NCI-H2107 (cell line): ENCODE measurements at regions not wholly inside any gene's neighbourhood (a gene's known extent, or its start where the extent isn't known, plus 50 kb on each side); places are given as distances from the start of the nearest gene placed in this dataset.
"Not testable (repeated sequence)": the region's sequence is repeated elsewhere in the genome, so short reads cannot be mapped to it uniquely, and the experiment has no call there.

ENCODE experiments used
- DNase-seq: peaks from one replicate; lab custom pipeline; 2025; lab: John Stamatoyannopoulos, UW

DNA sequence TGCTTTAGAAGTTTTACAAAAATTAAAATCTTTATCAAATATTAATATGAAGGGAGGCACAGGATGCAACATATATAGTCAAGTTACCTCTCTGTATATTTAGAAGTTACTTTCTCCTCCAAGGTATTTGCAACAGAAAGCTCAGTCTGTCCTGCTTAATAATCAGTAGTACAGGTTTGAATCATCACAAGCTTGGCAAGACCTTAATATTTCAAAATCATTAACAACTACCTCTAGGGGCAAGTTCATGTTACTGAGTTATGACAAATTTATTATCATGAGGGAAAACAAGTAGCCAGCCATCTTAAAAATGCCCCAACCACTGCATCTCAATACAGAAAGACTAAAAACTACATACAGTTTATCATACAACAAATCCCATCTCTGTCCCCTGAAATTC, 116.0 kb downstream of the PMAIP1 start:
- not testable (repeated sequence) for DNase-seq

GRCh38 chr18:60013148-60013547, 113.4 kb downstream of the PMAIP1 start:
- not testable (repeated sequence) for DNase-seq

GRCh38 chr18:60010984-60011383, 111.2 kb downstream of the PMAIP1 start:
- no peak for DNase-seq

DNA sequence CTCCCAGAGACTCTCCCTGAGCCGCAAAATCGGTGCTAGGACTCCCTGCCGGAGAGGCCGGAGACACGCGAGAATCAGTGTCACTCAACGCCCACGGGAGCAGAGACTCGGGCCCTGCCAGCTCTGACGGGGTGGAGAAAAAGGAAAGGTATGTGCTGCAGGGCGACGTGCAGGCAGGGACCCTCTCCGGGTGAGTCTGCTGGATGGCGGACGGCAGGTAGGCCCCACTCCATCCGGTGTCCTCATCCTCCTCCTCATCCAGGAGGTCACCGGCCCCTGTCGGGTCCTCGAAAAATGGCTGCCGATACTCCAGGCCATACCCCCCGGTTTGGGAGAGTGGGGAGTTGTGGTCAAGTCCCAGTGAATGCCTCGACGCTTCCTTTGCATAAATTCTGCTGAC, 110.7 kb downstream of the PMAIP1 start:
- no peak for DNase-seq

DNA sequence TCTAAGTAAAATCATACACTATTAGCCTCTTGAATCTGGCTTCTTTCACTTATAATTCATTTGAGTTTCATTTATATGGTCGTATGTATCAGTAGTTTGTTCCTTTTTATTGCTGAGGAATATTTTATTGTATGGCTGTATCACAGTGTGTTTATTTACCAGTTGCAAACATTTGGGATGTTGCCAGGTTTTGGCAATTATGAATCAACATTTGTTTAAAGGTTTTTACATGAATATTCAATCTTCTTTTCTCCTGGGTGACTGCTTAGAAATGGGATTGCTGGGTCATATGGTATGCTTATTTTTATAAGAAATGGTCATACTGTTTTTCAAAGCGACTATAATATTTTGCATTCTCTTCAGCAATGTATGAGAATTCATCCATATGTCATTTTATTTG, 107.9 kb downstream of the PMAIP1 start:
- DNase-seq: no peak

- no peak for DNase-seq
Measured at GRCh38 chr18:60003610-60004185, 103.9 kb downstream of the PMAIP1 start.

GRCh38 chr18:59996370-59996966, 96.7 kb downstream of the PMAIP1 start:
- peak; percentile 39 for DNase-seq

GRCh38 chr18:59994357-59994756, 94.6 kb downstream of the PMAIP1 start:
- no peak for DNase-seq

DNA sequence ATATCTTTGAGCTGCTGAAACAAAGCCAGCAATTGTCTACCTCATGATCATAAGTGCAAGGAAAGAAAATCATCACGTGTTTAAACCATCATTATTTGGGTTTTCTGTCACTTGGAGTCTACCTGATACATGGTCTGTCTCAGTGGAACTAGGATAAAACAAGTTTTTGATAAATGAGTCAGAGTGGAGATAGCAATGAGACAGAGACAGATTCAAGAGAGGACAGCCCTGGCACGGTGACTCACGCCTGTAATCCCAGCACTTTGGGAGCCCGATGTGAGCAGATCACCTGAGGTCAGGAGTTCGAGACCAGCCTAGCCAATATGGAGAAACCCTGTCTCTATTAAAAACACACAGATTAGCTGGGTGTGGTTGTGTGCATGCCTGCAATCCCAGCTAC, 93.8 kb downstream of the PMAIP1 start:
- DNase-seq: no peak

- DNase-seq: no peak
Measured at GRCh38 chr18:59990121-59990823, 90.5 kb downstream of the PMAIP1 start.

- no peak for DNase-seq
Measured at GRCh38 chr18:59988098-59988706, 88.4 kb downstream of the PMAIP1 start.

DNA sequence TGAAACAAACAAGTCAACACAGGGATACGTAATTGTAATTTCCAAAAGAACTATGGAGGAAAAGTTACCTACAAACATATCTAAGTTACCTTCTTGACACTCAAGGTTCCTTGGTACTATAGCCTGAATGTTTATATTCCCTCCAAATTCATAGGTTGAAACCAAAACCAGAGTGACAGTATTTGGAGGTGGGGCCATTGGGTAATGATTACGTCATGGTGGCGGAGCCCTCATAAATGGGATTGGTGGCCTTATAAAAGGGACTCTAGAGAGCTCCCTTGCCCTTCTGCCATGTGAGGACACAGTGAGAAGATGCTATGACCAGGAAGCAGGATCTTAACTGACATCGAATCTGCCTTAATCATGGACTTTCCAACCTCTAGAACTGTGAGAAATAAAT, 87.3 kb downstream of the PMAIP1 start:
- DNase-seq: no peak

- DNase-seq: no peak
Measured at GRCh38 chr18:59986139-59986538, 86.3 kb downstream of the PMAIP1 start.

DNA sequence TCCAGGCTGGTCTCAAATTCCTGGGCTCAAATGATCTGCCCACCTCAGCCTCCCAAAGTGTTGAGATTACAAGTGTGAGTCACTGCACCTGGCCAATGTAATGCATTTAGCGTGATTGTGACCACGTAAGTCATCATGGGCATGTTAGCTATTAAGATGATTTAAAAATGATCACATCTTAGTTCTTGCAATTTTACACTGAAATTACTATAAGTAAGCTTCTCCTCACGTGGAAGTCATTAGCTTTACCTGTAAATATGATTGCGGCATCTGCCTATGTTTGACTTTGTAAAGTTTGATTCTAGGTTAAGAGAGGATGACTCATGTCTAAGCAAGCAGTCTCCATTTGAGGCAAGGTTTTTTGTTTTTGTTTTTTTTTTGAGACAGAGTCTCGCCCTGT, 85.5 kb downstream of the PMAIP1 start:
- no peak for DNase-seq

DNA sequence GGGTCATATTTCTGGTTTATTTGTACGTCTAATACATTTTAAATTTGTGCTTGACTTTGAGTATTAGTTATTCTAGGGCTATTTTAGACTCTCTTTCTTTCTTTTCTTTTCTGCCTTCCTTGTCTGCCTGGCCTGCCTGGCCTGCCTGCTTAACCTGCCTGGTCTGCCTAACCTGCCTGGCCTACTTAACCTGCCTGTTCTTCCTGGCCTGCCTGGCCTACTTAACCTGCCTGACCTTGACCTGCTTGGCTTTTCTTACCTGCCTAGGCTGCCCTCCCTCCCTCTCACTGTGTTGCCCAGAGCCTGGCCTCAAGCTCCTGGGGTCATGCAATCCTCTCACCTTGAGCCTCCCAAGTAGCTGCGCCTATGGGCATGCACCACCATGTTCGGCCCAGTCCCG, 83.7 kb downstream of the PMAIP1 start:
- DNase-seq: no peak

GRCh38 chr18:59980188-59980637, 80.4 kb downstream of the PMAIP1 start:
- no peak for DNase-seq

DNA sequence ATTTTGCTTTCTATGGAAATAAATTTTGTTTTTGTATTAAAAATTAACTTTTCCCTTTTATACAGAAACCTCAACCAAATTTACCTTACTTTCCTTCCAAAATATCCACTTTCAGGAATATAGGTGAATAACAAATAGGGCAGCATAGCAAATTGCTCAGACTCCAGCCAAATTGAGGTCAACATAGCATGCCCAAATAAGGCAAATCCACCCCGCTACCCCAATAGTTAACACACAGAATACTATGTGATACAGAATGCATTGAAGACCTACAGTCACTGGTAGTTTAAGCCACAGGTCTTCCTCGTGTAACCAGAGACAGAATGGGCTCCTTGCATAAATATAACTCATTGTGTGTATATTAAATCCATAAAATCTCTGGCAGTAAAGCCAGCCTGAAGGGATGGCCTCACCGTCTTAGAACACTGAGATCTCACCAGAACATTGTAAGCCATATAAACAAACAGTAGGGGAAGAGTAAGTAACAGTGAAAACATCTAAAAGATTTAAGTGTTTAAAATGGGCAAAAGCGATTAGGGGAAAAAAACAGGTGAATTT, 72.2 kb downstream of the PMAIP1 start:
- DNase-seq: no peak

DNA sequence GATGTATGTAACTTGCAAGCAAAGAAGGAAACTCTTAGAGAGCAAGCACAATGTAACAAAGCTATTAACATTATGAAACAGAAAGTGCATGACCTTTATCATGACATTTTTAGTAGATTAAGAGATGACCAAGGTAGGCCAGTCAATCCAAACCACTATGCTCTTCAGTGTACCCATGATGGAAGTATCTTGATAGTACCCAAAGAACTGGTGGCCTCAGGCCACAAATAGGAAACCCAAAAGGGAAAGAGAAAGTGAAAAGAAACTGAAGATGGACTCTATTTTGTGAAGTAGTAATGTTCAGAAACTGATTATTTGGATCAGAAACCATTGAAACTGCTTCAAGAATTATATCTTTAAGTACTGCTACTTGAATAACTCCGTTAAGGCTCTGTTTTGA, 71.3 kb downstream of the PMAIP1 start:
- not testable (repeated sequence) for DNase-seq

DNA sequence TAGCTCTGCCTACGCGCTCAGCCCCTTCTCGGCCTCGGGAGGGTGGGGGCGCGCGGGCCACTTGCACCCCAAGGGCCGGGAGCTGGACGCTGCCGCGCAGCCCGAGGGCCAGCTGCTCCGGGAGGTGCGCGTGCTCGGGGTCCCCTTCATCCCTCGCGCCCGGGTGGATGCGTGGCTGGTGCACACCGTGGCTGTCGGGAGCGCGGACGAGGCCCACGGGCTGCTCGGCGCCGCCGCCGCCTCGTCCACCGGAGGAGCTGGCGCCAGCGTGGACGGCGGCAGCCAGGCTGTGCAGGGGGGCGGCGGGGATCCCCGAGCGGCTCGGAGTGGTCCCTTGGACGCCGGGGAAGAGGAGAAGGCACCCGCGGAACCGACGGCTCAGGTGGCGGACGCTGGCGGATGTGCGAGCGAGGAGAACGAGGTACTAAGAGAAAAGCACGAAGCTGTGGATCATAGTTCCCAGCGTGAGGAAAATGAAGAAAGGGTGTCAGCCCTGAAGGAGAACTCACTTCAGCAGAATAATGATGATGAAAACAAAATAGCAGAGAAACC, 69.8 kb downstream of the PMAIP1 start:
- not testable (repeated sequence) for DNase-seq

DNA sequence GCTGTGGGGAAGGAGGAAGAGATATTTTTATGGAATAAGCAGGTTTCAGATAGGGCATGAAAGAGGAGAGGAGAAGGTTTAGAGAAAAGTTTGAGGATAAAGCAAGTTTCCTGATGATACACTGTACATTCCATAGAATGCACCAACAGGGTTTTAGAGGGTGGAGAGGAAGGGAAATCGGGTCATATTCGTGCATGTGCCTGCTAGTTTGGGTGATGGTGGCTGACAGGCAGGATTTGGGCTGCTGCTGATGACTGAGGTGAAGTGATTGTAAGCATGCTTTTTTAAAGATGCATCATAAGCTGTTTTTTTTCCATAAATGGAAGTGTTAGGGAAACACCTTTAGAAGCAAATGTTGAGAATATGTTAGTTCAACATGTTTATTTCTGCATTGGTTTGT, 68.8 kb downstream of the PMAIP1 start:
- DNase-seq: no peak

GRCh38 chr18:59967878-59968277, 68.1 kb downstream of the PMAIP1 start:
- DNase-seq: no peak

DNA sequence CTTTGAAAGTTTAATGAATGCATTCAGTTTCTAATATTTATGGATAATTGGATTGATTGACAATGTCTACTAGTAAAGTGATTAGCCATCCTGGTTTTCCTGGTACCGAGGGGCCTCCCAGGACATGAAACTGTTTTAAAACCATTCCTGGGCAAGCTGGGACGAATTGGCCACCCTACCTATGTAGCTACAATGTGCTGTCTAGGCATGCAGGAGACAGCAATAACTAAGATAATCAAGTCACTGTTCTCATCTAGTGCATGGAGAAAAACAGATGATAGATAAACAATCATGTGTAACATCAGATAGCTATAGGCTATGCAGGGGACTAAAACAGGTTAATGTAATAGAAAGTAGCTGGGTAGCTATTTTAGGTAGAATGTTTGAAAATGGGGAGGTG, 67.1 kb downstream of the PMAIP1 start:
- no peak for DNase-seq
